Stomach (tissue), 8 donors: ENCODE measurements at regions not wholly inside any gene's neighbourhood (a gene's known extent, or its start where the extent isn't known, plus 50 kb on each side); places are given as distances from the start of the nearest gene placed in this dataset.
A peak's percentile ranks its signal among the peaks of the same experiment; 100 is the strongest.

Source experiments
- DNase-seq, 2 donors: peaks; one replicate each; pipeline versions ENCODE4 v3.0.0 to v3.0.0-alpha.2; 2013 to 2019
- H3K27ac ChIP-seq, 5 donors: fragments of 200-600 bp in 4 of 5; sonication (generic) in 4 of 5; one replicate each; pipeline ENCODE4 v1.5.1; 2013 to 2019; ENCODE audit warnings: mild to moderate bottlenecking in 1 of 5, moderate library complexity in 1 of 5
- H3K27me3 ChIP-seq, 3 donors: fragments of 200-600 bp; sonication (generic); one replicate each; pipeline ENCODE4 v1.5.1; 2017 to 2019; ENCODE audit warnings: mixed run types in 1 of 3
- H3K36me3 ChIP-seq, 4 donors: fragments of 200-600 bp; sonication (generic); 1 replicate in 3 of 4; 2 replicates in 1 of 4; pipeline ENCODE4 v1.5.1; 2016 to 2019
- H3K4me1 ChIP-seq, 4 donors: fragments of 200-600 bp; sonication (generic); one replicate each; pipeline ENCODE4 v1.5.1; 2016 to 2019
- H3K4me3 ChIP-seq, 4 donors: fragments of 200-600 bp; sonication (generic) in 3 of 4; one replicate each; pipeline ENCODE4 v1.5.1; 2016 to 2019; ENCODE audit warnings: mild to moderate bottlenecking in 1 of 4
- H3K9me3 ChIP-seq, 4 donors: fragments of 200-600 bp; sonication (generic); one replicate each; pipeline ENCODE4 v1.5.1; 2016 to 2019
- EP300 ChIP-seq: sonication (generic); formaldehyde crosslinking; IDR thresholded peaks from one replicate; pipeline ENCODE4 v1.6.1; 2017; ENCODE audit warnings: antibody characterized with exemption
- POLR2A ChIP-seq, 4 donors: fragments of 450-650 bp; IDR thresholded peaks; one replicate each; pipeline ENCODE4 v1.6.1; 2016; ENCODE audit warnings: antibody characterized with exemption in 4 of 4, control low read depth in 2 of 4, mild to moderate bottlenecking in 1 of 4, moderate library complexity in 1 of 4
- POLR2AphosphoS5 ChIP-seq, 3 donors: sonication (generic); formaldehyde crosslinking; IDR thresholded peaks; one replicate each; pipeline ENCODE4 v1.6.1; 2016; ENCODE audit warnings: antibody characterized with exemption in 3 of 3
- WGBS, 5 donors: extraction: QIAGEN DNeasy Blood & Tissue Kit in 3 of 5; methylation state at CpG; one replicate each; pipeline versions ENCODE4 v1.1.5 to v1.1.7; 2013 to 2018; 5-methylcytosine and 5-hydroxymethylcytosine counted together
- intact Hi-C: fragments of 100-400 bp; cut with DNase I; formaldehyde crosslinking; loops from one replicate; pipeline ENCODE4 v1.15.1; 2023; ENCODE audit warnings: low total_unique reads
- TF ChIP-seq, protein P1 (sequence below), 7 experiments: fragments of 450-650 bp in 4 of 7; fragments of 200-600 bp in 3 of 7; sonication (generic) in 3 of 7; IDR thresholded peaks; one replicate each; pipeline ENCODE4 v1.5.1; 2016 to 2019; ENCODE audit warnings: antibody characterized with exemption in 7 of 7, control low read depth in 2 of 7, mild to moderate bottlenecking in 1 of 7
- donor health status: healthy with polysubstance abuse.
- donor health status: Bipolar disorder and iron deficiency.
- donor health status: healthy.

GRCh38 chr10:110387983-110388686 lies 83.4 kb upstream of the SMNDC1 start:
- intact Hi-C loops = no loop called here
- WGBS, 5 donors = 59 to 71% (median 67%) methylated on average over 7 of the region's 7 CpGs
- Histone ChIP-seq H3K36me3 (no peaks in the 10 kb centered on the region), H3K27ac (no peak overlapping the region), H3K4me3 (no peak overlapping the region), H3K9me3 (no peaks in the 10 kb centered on the region), H3K27me3 (no peaks in the 10 kb centered on the region), H3K4me1 (peaks cover 0 to 8% (median 2%) of the 10 kb centered on the region in 4 donors)
- DNase-seq = no peak
- TF ChIP-seq POLR2A (IDR thresholded peaks at IDR 0.05) = no peak
- TF ChIP-seq EP300 = no peak
- no peak for TF ChIP-seq POLR2AphosphoS5 (IDR thresholded peaks at IDR 0.05)
- TF ChIP-seq, protein P1, sequence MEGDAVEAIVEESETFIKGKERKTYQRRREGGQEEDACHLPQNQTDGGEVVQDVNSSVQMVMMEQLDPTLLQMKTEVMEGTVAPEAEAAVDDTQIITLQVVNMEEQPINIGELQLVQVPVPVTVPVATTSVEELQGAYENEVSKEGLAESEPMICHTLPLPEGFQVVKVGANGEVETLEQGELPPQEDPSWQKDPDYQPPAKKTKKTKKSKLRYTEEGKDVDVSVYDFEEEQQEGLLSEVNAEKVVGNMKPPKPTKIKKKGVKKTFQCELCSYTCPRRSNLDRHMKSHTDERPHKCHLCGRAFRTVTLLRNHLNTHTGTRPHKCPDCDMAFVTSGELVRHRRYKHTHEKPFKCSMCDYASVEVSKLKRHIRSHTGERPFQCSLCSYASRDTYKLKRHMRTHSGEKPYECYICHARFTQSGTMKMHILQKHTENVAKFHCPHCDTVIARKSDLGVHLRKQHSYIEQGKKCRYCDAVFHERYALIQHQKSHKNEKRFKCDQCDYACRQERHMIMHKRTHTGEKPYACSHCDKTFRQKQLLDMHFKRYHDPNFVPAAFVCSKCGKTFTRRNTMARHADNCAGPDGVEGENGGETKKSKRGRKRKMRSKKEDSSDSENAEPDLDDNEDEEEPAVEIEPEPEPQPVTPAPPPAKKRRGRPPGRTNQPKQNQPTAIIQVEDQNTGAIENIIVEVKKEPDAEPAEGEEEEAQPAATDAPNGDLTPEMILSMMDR (IDR thresholded peaks at IDR 0.05) = no peak

DNA sequence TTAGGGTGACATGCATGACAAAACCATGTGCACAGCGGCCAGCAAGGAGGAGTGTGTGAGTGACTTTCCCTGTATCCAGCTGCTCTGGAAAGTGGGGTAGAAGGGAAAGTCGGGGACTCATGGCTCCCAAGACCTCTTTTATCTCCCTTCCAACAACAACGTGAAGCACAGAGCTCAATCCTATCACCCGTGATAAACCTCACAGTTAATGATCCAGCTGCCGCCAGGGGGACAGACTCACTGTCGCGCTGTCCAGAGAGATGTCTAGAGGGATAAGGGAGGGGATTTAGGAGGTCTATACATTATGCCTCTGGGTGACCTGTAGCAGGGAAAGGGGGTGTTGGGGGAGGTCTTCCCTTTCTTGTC lies 84.0 kb upstream of the SMNDC1 start:
- no peak for TF ChIP-seq EP300
- TF ChIP-seq POLR2A (IDR thresholded peaks at IDR 0.05) = no peak
- no peak for TF ChIP-seq POLR2AphosphoS5 (IDR thresholded peaks at IDR 0.05)
- TF ChIP-seq, protein P1 (IDR thresholded peaks at IDR 0.05) = no peak
- intact Hi-C loops = no loop called here
- no peaks in the 10 kb centered on the region for H3K9me3 ChIP-seq
- H3K36me3 ChIP-seq = no peaks in the 10 kb centered on the region
- DNase-seq = no peak
- H3K4me3 ChIP-seq = no peak overlapping the region
- no peaks in the 10 kb centered on the region for H3K27me3 ChIP-seq
- H3K4me1 ChIP-seq = peaks cover 0 to 12% (median 2%) of the 10 kb centered on the region in 4 donors
- 59 to 72% (median 70%) methylated on average over 7 of the region's 7 CpGs for WGBS, 5 donors
- no peak overlapping the region for H3K27ac ChIP-seq

- H3K9me3 ChIP-seq = no peaks in the 10 kb centered on the region
- intact Hi-C loops = no loop called here
- H3K27ac ChIP-seq = no peak overlapping the region
- TF ChIP-seq EP300 (no peak), POLR2A (IDR thresholded peaks at IDR 0.05) (no peak)
- H3K27me3 ChIP-seq = no peaks in the 10 kb centered on the region
- WGBS, 5 donors = 75 to 83% (median 78%) methylated on average over 8 of the region's 8 CpGs
- H3K4me3 ChIP-seq = no peak overlapping the region
- no peak for DNase-seq
- peaks cover 0 to 12% (median 2%) of the 10 kb centered on the region in 4 donors for H3K4me1 ChIP-seq
- no peaks in the 10 kb centered on the region for H3K36me3 ChIP-seq
Measured at GRCh38 chr10:110389255-110389654, 84.5 kb upstream of the SMNDC1 start.

DNA sequence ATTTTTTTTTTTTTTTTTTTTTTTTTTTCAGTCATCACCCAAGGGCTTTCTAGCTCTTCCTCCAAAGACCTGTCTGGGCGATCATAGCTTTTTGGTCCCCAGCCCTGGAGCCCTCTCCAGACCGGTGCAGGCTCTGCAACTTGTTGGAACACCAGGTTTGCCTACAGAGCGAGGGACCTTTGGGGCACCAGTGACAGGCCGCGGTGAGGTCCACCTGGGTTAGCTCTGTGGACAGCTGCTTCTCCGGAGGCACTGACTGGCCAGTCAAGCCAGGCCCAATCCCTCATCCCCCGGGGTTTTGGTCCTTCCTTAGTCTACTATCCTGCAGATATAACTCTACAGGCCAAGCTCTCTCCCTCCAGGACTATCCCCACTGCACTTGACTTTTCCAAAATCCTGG lies 86.8 kb upstream of the SMNDC1 start:
- DNase-seq = no peak
- TF ChIP-seq, protein P1 (IDR thresholded peaks at IDR 0.05) = no peak
- Histone ChIP-seq H3K27ac (no peak overlapping the region), H3K4me3 (no peak overlapping the region), H3K9me3 (no peaks in the 10 kb centered on the region), H3K36me3 (no peaks in the 10 kb centered on the region), H3K4me1 (peaks cover 8 to 24% (median 10%) of the 10 kb centered on the region in 4 donors), H3K27me3 (no peaks in the 10 kb centered on the region)
- intact Hi-C loops = no loop called here
- 94 to 98% (median 97%) methylated on average over 5 to 7 of the region's 7 CpGs for WGBS, 5 donors

DNA sequence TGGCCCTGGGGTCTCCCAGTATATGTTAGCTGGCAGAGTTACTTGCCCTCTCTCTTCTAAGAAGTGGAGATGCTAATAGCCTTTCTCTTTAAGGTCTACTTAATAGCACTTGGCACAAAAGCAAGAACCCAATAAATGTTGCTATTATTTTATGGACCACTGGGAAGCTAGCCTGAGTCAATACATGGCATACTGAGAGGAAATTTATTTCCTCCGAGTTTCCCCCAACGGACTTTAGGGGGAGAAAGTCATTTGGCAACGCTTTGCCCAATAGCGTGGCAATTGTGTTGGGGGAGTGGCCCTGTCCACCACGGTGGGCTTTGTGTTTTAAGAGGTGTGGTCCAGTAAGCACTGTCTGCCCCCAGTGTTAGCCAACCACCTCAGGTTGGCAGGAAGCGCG lies 87.4 kb upstream of the SMNDC1 start:
- intact Hi-C loops = no loop called here
- WGBS, 5 donors = 66 to 70% (median 69%) methylated on average over 7 of the region's 7 CpGs
- no peak for DNase-seq
- Histone ChIP-seq H3K4me3 (no peak overlapping the region), H3K27ac (peak overlapping the region in 1 of 5 donors; percentile 36), H3K9me3 (no peaks in the 10 kb centered on the region), H3K4me1 (peaks cover 8 to 24% (median 10%) of the 10 kb centered on the region in 4 donors), H3K36me3 (no peaks in the 10 kb centered on the region), H3K27me3 (no peaks in the 10 kb centered on the region)
- TF ChIP-seq POLR2AphosphoS5 (IDR thresholded peaks at IDR 0.05) (no peak), POLR2A (IDR thresholded peaks at IDR 0.05) (no peak), EP300 (no peak)
- TF ChIP-seq, protein P1 (IDR thresholded peaks at IDR 0.05) = no peak
